Left renal cortex interstitium (tissue), 4 donors: ENCODE measurements at regions not wholly inside any gene's neighbourhood (a gene's known extent, or its start where the extent isn't known, plus 50 kb on each side); places are given as distances from the start of the nearest gene placed in this dataset.
"Not testable (repeated sequence)": the region's sequence is repeated elsewhere in the genome, so short reads cannot be mapped to it uniquely, and the experiment has no call there.

Experiments
- DNase-seq, 4 donors: peaks; one replicate each; pipeline ENCODE4 v3.0.0-alpha.2; 2013; ENCODE audit warnings: low read depth in 4 of 4, low spot score in 2 of 4, missing footprints in 1 of 4

GRCh38 chr20:48411919-48412522, 415.8 kb downstream of the PREX1 start:
- DNase-seq = no peak

- DNase-seq = no peak
These were observed 416.6 kb downstream of the PREX1 start for GRCh38 chr20:48411245-48411644.

DNA sequence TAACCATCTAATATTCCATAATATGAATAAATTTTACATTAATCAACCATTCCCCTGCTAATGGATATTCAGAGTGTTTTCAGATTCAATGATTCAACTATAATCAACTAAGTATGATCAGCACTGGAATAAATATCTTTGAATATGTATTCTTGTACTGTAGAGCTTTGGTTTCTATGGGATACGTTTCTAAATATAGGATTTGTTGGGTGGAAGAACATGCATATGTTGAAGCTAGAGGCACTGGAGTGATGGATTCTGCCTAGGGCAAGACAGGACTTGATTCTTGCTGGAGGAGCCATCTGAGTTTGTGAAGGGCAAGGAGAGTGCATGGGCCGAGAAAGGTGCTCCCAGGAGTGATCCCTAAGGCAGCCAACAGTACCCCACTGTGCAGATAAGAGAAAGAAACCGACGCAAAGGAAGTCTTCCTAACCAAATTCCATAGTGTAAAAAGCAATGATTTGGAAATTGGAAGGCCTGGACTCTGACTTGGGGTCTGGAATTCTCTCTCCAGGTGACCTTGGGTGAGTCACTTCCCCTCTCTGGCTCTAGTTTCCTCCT, 418.7 kb downstream of the PREX1 start:
- no peak for DNase-seq

DNA sequence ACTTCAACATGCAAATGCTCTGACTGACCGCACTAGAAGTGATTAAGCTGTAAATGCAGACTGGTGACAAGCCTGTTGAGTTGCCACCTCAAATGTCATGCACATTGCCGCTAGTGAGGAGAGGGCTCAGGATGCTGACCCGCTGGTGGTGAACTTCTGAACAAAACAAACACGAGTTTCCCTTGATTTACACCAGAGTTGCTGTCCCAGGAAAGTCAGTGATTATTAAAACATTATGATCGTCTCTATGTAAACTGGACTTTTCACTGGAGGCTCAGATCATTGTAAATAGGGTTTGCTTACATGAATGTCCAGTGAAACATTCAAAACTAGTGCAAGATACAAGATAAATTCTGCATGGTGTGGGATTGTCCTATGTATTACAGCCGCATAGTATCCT, 420.1 kb downstream of the PREX1 start:
- DNase-seq = no peak

DNA sequence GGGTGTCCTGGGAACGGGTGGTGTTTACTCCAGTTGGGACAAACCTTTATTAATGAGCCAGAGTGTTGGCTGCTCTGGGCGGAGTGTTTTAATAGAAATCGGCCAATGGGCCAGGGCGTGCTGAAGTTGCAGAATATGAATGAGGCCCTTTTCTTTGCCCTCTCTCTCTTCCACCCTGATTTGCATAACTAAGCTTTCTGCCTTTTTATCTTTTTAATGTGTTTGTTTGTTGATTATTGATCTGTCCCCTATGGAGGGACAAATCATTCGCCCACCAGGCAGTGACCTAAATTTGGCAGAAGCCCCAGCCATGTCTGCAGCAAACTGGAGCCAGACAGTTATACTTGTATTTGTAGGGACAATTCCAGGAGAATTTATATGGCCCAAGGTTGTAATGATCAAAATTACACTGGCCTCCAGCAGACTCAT, 420.9 kb downstream of the PREX1 start:
- DNase-seq = no peak

- DNase-seq = no peak
These were observed 421.3 kb downstream of the PREX1 start for GRCh38 chr20:48406498-48406897.

DNA sequence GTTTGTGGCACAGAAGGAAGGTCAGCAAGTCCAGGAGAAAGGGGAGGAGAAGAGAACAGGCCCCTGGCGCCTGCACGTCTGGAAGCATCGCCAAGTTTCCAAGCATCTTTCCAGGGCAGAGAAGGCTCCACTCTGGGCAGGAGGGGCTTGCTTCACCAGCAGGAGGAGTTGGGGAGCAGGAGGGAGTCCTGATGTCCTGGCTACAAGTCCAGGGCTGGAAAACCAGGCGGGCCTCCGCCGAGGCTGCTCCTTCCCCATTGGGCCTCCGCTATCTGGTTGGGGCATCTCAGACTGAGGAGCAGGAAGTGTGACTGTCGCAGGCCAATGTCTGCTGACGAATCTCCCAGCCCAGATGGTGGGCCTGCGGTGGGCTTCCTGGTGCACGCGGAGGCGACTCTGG, 421.9 kb downstream of the PREX1 start:
- DNase-seq = no peak

- no peak for DNase-seq
These were observed 423.2 kb downstream of the PREX1 start for GRCh38 chr20:48404598-48404997.

GRCh38 chr20:48403167-48403761, 424.5 kb downstream of the PREX1 start:
- DNase-seq = no peak

DNA sequence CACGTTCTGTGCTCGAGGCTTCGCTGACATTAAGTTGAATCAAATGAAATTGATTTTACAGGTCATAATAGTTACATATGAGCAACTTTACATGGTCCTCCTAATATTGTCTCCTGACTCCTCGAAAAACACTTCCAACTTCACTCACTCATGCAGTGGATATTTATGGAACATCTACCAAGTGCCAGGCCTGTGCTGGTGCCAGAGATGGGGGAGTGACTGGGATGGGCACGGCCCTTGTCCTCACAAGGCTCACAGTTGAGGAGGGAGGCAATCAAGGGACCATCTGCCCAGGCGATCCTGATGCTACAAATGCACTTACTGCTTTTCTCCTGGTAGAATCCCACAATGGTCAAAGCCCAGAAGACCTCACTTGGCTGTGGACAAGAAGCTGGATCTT, 426.4 kb downstream of the PREX1 start:
- no peak for DNase-seq

DNA sequence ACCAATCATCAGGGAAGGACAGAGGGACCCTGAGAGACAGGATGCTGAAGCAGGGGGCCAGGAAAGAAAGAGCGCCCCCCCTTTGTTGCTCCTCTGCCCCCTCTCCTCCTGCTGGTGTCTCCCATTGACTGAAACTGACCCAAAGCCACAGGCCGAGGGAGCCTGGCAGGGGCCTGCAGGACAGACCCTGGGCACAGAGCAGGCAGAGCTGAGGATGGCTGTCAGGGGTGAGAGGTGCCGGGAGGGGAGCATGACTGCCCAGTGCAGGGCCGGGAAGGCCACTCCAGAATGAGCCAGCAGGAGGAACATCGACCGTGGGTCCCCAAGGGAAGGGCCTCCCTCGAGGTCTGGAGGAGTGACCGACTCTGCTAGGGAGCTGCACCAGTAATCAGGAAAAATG, 427.8 kb downstream of the PREX1 start:
- no peak for DNase-seq

DNA sequence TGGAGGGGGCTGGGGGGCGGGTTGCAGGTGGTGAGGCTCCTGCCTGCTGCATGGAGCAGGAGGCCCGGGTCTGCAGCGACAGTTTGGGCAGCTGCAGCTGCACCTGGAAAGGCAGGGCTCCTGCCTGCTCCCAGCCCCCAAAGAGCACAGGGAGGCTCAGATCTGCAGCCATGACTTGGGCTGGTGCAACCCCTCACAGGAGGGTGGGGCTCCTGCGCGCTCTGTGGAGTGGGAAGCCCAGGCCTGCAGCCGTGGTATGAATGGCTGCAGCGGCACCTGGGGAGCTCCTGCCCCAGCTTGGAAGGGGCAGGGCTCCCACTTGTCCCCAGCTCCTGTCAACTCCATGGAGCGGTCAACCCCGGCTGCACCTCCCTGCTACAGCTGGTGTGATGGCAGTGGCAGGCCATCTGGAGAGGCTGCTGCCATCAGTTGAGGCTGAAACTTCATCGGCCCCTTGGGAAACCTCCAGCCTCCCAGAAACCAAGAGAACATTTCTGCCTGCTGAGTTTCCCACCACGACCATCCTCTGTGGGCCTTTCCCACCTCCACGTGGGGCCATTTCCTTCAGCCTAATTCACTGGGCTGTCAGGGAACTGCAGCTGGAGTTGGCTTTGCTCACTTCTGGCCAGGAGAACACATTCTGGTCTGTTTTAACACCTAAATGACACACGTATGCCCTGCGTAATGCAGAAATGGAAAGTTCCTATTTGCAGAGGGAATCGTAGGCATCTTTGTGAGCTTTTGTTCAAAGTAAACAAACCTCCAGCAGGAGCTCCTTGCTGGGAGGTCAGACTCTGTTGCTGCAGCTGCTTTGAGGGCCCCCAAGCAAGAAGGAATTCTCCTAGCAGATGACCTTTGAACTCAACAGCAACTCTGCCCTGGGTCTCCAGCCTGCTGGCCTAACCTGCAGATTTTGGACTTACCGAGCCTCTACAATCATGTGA, 429.0 kb downstream of the PREX1 start:
- DNase-seq = no peak

- DNase-seq = not testable (repeated sequence)
These were observed 430.6 kb downstream of the PREX1 start for GRCh38 chr20:48396981-48397861.

DNA sequence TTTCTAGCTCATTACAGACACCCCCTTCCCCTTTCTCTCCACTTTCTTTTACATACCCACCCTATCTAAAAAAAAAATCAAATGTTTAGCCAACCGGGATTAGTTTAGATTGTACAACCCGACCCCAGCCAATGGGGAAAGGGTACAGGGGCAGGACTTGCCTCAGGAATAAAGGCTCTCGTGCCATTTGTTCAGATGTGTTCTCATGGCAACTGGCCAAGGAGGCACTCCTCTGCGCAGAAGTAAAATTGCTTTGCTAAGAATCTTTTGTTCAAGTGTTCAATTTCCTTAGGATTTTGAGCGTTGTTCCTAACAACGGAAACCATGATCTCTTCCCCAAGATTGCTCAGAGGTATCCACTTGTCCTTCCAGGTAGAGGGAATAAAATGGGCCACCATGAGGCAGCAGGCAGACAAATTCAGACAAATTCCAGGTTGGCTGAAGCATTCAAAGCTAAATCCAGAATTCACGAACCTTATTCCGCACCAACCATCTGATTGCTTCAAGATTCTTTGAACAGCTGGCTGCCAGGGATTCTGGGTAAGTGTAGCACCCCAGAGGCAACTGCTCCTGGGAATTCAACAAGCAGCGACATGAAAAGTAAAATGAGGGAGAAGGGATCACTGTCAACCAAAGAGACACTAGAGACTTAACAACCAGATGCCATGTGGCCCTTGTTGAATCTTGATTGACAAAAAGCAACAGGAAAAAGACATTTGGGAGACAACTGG, 431.8 kb downstream of the PREX1 start:
- no peak for DNase-seq

DNA sequence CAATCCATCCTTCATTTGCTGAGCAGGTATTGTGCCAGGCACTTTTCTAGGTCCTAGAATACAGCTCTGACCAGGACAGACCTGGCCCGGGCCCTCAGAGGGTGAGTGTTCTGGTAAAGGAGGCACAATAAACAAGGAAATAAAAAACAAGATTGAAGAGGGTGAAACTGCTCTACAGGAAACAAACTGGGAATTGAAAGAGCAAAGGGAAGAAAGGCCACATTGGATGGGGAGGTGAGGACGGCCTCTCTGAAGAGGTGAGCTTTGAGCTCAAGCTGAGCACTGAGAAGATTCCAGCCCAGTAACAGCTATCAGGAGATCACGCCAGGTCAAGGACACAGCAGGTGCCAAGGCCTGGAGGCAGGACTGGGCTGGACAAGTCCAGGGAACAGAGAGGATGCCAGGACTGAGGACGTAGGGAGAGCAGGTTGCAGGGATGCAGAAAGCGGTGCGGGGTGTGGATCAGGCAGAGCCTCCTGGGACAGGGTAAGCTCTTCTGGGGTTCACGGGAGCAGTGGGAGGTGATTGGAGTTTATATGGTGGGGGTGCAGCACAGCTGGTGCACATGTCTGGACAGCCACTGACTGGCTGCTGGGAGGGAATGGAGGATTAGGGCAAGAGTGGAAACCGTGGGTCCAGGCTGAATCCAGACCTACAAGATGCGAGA, 433.3 kb downstream of the PREX1 start:
- no peak for DNase-seq

DNA sequence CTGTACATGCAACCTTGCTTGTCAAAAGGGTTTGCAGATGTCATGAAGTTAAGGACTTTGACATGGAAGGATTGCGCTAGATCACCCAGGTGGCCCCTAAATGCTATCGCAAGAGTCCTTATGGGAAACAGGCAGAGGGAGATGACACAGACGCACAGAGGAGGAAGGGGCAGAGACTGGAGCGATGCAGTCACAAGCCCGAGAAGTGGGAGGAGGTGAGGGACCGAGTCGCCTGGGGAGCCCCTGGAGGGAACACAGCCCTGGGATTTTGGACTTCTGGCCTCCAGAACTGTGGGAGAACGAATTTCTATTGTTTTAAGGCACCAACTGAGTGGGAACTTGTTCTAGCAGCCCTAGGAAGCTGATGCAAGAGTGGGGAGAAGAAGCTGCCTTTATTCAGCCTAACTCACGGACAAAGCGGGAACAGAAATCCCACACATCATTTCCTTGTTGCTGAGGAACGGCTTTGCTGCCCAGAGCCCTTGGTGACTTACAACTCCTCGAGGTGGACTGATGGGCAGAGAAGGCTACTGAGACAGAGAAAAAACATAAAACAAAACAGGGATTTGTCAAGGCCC, 434.0 kb downstream of the PREX1 start:
- no peak for DNase-seq

DNA sequence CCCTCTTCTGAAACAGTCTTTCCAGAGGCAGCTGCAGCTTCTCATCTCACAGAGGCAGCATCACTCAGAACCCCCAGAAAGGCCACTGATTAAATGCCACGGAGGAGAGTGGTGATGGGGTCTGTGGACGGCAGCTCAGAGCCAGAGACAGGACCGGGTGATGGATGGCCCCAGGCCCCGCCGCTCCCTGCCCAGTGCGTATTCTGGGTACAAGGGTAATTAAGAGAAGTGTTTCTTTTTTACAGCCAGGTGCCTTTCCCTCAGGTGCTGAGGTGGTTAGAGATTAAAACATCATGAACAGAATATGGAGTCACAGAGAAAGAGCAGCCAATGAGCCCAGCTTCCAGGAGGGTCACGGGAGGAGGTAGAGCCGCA, 434.5 kb downstream of the PREX1 start:
- DNase-seq = no peak

DNA sequence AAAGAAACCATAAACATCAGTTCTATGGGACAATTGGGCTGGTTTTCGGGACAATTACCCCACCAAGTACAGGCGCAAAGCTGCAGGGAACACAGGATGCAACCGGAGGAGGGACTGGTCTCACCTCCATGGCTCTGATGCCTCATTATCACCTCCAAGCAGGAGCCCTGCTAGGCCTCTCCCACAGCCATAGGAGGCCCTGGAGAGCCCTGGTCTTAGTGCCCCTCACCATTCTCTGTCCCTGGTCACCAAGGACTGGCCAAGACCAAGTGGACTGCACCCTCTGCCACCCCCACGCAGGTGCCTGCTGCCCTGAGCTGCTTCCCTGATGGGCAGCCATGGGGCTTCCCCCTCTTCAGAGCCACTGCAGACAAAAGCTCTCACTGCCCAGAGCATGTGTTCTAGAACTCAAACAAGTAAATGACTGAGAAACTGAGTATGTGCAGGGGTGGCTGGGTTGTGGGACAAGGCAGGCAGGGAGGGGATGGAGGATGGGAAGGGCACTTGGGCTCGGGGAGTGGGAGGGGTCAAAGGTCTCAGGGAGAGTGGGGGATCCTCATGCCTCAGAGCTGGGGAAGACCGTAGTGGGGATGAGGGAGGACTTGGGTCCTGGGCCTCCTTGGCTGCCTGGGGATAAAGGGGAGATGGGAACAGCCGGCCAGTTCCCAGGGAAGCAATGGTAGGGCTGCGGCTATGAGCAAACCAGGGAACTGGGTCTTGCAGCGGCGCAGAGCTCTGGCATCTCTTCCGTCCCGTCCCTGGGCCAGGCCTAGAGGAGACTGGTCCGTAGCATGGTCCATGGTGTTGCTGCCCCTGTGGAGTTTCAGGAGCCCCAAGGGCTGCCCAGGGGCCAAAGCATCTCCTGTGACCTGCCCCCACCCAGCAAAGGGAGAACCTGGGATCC, 435.1 kb downstream of the PREX1 start:
- DNase-seq = no peak
